Osteoblast (primary cell): ENCODE measurements at regions not wholly inside any gene's neighbourhood (a gene's known extent, or its start where the extent isn't known, plus 50 kb on each side); places are given as distances from the start of the nearest gene placed in this dataset.

Source experiments
- DNase-seq: peaks from one replicate; pipeline ENCODE4 v3.0.0; 2011; ENCODE audit warnings: low spot score, mixed read lengths; ENCODE audit not compliant: insufficient read length; ENCODE audit errors: missing footprints
- H2AFZ ChIP-seq: 2 replicates; pipeline ENCODE4 v1.6.0; 2011; ENCODE audit warnings: mild to moderate bottlenecking, low read length
- H3K27ac ChIP-seq: 2 replicates; pipeline ENCODE4 v1.5.1; 2011; ENCODE audit warnings: mild to moderate bottlenecking, low read depth, low read length, moderate library complexity
- H3K27me3 ChIP-seq: 2 replicates; pipeline ENCODE4 v1.6.0; 2012; ENCODE audit warnings: mild to moderate bottlenecking, control low read depth, inconsistent platforms, low read length, moderate library complexity; ENCODE audit not compliant: insufficient read depth
- H3K36me3 ChIP-seq: 2 replicates; pipeline ENCODE4 v1.5.1; 2011; ENCODE audit warnings: mild to moderate bottlenecking, low read length, control low read depth, moderate library complexity; ENCODE audit not compliant: insufficient read depth
- H3K4me1 ChIP-seq: 2 replicates; pipeline ENCODE4 v1.5.1; 2011; ENCODE audit warnings: mild to moderate bottlenecking, low read length, control low read depth, moderate library complexity; ENCODE audit not compliant: insufficient read depth
- H3K4me2 ChIP-seq: 2 replicates; pipeline ENCODE4 v1.6.0; 2011; ENCODE audit warnings: mild to moderate bottlenecking, low read length; ENCODE audit not compliant: insufficient read depth
- H3K4me3 ChIP-seq: fragments of 200-600 bp; sonication (generic); 3 replicates; pipeline ENCODE4 v1.5.1; 2012; ENCODE audit warnings: mild to moderate bottlenecking, low read length, inconsistent platforms; ENCODE audit not compliant: insufficient read depth
- H3K79me2 ChIP-seq: 2 replicates; pipeline ENCODE4 v1.6.0; 2012; ENCODE audit warnings: mild to moderate bottlenecking, low read length, control low read depth, inconsistent platforms; ENCODE audit not compliant: insufficient read depth
- H3K9me3 ChIP-seq: 2 replicates; pipeline ENCODE4 v1.5.1; 2011; ENCODE audit warnings: low read depth, low read length, control low read depth
- H4K20me1 ChIP-seq: 2 replicates; pipeline ENCODE4 v1.6.0; 2012; ENCODE audit warnings: mild to moderate bottlenecking, low read length, control low read depth; ENCODE audit not compliant: insufficient read depth
- TF ChIP-seq, protein P1 (sequence below): IDR thresholded peaks from 2 replicates; pipeline ENCODE4 v1.5.1; 2011; ENCODE audit warnings: mild to moderate bottlenecking, low read depth, low read length, moderate library complexity; ENCODE audit errors: extremely low read depth

DNA sequence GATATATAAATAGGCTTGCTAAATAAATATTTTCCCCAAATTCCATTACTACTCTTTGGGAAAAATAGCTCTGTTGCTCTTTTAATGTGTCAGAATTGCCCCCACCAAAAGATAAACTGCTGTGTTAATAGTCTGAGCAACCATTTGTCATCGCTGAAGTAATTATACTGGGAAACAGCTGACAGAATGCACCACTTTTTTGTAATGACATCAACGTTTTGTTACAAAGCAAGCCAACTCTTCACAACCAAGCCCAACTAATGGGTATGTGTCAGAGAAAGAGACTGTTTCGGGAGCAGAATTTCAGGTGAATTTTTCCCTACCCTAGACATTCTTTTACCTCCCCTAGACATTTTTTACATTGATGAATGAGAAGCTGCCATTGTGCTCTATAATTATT, 405.0 kb upstream of the MAGEB18 start:
- no peak overlapping the region for H3K4me2 ChIP-seq
- no peaks in the 10 kb centered on the region for H4K20me1 ChIP-seq
- no peak overlapping the region for H3K27ac ChIP-seq
- no peaks in the 10 kb centered on the region for H3K79me2 ChIP-seq
- no peaks in the 10 kb centered on the region for H3K36me3 ChIP-seq
- H3K4me3 ChIP-seq = no peak overlapping the region
- no peaks in the 10 kb centered on the region for H3K9me3 ChIP-seq
- TF ChIP-seq, protein P1, sequence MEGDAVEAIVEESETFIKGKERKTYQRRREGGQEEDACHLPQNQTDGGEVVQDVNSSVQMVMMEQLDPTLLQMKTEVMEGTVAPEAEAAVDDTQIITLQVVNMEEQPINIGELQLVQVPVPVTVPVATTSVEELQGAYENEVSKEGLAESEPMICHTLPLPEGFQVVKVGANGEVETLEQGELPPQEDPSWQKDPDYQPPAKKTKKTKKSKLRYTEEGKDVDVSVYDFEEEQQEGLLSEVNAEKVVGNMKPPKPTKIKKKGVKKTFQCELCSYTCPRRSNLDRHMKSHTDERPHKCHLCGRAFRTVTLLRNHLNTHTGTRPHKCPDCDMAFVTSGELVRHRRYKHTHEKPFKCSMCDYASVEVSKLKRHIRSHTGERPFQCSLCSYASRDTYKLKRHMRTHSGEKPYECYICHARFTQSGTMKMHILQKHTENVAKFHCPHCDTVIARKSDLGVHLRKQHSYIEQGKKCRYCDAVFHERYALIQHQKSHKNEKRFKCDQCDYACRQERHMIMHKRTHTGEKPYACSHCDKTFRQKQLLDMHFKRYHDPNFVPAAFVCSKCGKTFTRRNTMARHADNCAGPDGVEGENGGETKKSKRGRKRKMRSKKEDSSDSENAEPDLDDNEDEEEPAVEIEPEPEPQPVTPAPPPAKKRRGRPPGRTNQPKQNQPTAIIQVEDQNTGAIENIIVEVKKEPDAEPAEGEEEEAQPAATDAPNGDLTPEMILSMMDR = no peak
- H3K27me3 ChIP-seq = no peaks in the 10 kb centered on the region
- no peak for DNase-seq
- H3K4me1 ChIP-seq = no peaks in the 10 kb centered on the region
- no peak overlapping the region for H2AFZ ChIP-seq

DNA sequence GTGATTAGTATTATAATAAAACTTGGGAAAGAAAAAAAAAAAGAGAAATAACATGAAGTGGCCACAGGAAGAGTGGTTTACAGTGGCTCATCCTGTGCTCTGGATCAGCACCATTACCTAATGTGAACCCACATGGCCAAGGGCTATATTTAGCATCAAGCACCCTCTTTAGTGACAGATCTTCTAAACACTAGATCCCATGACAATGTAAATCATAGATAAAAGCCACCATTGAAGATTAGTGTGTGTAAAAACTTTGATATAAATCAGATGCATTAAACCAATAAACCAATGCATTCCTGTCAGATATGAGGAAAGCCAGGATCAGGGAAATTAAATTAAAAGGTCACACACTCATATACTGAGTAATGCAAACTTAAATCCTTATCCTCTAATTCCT, 400.6 kb upstream of the MAGEB18 start:
- Histone ChIP-seq H3K79me2 (no peaks in the 10 kb centered on the region), H3K4me1 (no peaks in the 10 kb centered on the region), H3K4me2 (no peak overlapping the region), H4K20me1 (no peaks in the 10 kb centered on the region), H2AFZ (no peak overlapping the region), H3K36me3 (no peaks in the 10 kb centered on the region), H3K27ac (no peak overlapping the region), H3K9me3 (no peaks in the 10 kb centered on the region), H3K4me3 (no peak overlapping the region), H3K27me3 (no peaks in the 10 kb centered on the region)
- DNase-seq = no peak
- TF ChIP-seq, protein P1 = no peak

DNA sequence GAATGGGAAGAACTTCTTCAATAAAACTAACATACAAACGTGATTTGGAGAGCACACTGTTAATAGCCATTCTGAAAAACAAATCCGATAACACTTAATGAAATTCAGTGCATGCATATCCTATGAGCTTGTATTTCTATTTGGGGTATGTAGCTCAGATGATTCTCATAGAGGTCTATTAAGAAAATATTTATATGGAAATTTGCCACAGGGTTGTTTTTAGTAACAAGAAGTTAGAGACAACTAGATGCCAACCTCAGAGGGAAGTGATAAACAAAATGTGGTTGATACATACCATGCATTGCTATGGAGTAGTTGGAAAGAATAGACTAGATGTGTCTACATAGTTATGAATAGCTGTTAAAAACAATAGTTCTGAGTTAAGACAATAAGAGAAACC, 395.8 kb upstream of the MAGEB18 start:
- DNase-seq = no peak
- H3K27me3 ChIP-seq = no peaks in the 10 kb centered on the region
- no peaks in the 10 kb centered on the region for H3K36me3 ChIP-seq
- H3K79me2 ChIP-seq = no peaks in the 10 kb centered on the region
- H3K4me2 ChIP-seq = no peak overlapping the region
- H4K20me1 ChIP-seq = no peaks in the 10 kb centered on the region
- H3K27ac ChIP-seq = no peak overlapping the region
- no peaks in the 10 kb centered on the region for H3K4me1 ChIP-seq
- H2AFZ ChIP-seq = no peak overlapping the region
- H3K9me3 ChIP-seq = peaks cover 2% of the 10 kb centered on the region
- TF ChIP-seq, protein P1 = no peak
- no peak overlapping the region for H3K4me3 ChIP-seq

DNA sequence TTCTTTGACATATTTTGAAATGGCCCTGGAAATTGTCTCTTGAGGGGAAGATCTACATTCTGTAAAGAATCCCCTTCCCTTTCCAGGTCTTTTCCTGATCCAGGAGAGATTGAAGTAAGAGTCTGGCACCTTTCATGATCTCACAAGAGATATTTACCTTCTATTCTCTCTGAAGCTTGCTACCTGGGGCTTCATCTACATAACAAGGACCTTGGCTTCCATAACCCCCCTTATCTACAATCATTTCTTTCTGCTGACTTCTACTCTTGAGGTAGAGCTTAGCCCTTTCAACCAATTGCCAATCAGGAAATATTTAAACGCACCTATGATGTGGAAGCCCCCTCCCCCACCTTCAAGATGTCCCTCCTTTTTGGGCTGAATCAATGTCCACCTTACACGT, 383.7 kb upstream of the MAGEB18 start:
- Histone ChIP-seq H3K79me2 (no peaks in the 10 kb centered on the region), H3K4me2 (no peak overlapping the region), H3K9me3 (peaks cover 4% of the 10 kb centered on the region), H3K27ac (no peak overlapping the region), H3K27me3 (no peaks in the 10 kb centered on the region), H3K4me1 (no peaks in the 10 kb centered on the region), H3K4me3 (no peak overlapping the region), H2AFZ (no peak overlapping the region), H4K20me1 (no peaks in the 10 kb centered on the region), H3K36me3 (no peaks in the 10 kb centered on the region)
- TF ChIP-seq, protein P1 = no peak
- DNase-seq = no peak
